PC-9 (cell line): ENCODE measurements at regions not wholly inside any gene's neighbourhood (a gene's known extent, or its start where the extent isn't known, plus 50 kb on each side); places are given as distances from the start of the nearest gene placed in this dataset.

Experiments used
- CTCF ChIP-seq: fragments of 200-600 bp; sonication (generic); conservative IDR thresholded peaks from 2 replicates; pipeline ENCODE4 v1.6.1; 2017; ENCODE audit warnings: mixed run types, antibody characterized with exemption, mild to moderate bottlenecking, moderate library complexity
- EZH2 ChIP-seq: fragments of 200-600 bp; sonication (generic); IDR thresholded peaks from 2 replicates; pipeline ENCODE4 v1.8.0; 2017; ENCODE audit warnings: antibody characterized with exemption, low read depth

GRCh38 chr10:7075851-7076250 lies 335.0 kb downstream of the SFMBT2 start:
- TF ChIP-seq CTCF (no peak), EZH2 (no peak)
